ENCODE measurements at regions not wholly inside any gene's neighbourhood (a gene's known extent, or its start where the extent isn't known, plus 50 kb on each side); places are given as distances from the start of the nearest gene placed in this dataset.

- CTCF ChIA-PET: no interaction called here
- no peak overlapping the region for H3K27ac ChIP-seq
- no peak for DNase-seq (ENCODE audit: low spot score)
- no peak for TF ChIP-seq CTCF (conservative IDR thresholded peaks at IDR 0.05; ENCODE audit: low read depth)
- POLR2A ChIA-PET (ENCODE audit: low non-redundant PET): no interaction called here
Measured at GRCh38 chrX:93528917-93529316, 144.5 kb downstream of the NAP1L3 start.

Measured in RWPE1 (cell line).